ENCODE measurements at regions not wholly inside any gene's neighbourhood (a gene's known extent, or its start where the extent isn't known, plus 50 kb on each side); places are given as distances from the start of the nearest gene placed in this dataset.

- no peak overlapping the region for H3K4me3 ChIP-seq (ENCODE audit: low read depth, low read length)
- TF ChIP-seq CTCF (IDR thresholded peaks at IDR 0.05; ENCODE audit: low read depth, low read length): no peak
Observed at GRCh38 chr1:238061967-238062613, 171.4 kb upstream of the ZP4 start.

- TF ChIP-seq CTCF (IDR thresholded peaks at IDR 0.05; ENCODE audit: low read depth, low read length): no peak
- no peak overlapping the region for H3K4me3 ChIP-seq (ENCODE audit: low read depth, low read length)
Observed at GRCh38 chr1:238060061-238060460, 169.3 kb upstream of the ZP4 start.

GRCh38 chr1:238052496-238053266 is 162.0 kb upstream of the ZP4 start:
- H3K4me3 ChIP-seq (ENCODE audit: low read depth, low read length): no peak overlapping the region
- TF ChIP-seq CTCF (IDR thresholded peaks at IDR 0.05; ENCODE audit: low read depth, low read length): no peak

GRCh38 chr1:238029126-238029525 is 138.4 kb upstream of the ZP4 start:
- H3K4me3 ChIP-seq (ENCODE audit: low read depth, low read length): no peak overlapping the region
- TF ChIP-seq CTCF (IDR thresholded peaks at IDR 0.05; ENCODE audit: low read depth, low read length): no peak

GRCh38 chr1:238027366-238027765 is 136.6 kb upstream of the ZP4 start:
- no peak for TF ChIP-seq CTCF (IDR thresholded peaks at IDR 0.05; ENCODE audit: low read depth, low read length)
- no peak overlapping the region for H3K4me3 ChIP-seq (ENCODE audit: low read depth, low read length)

- H3K4me3 ChIP-seq (ENCODE audit: low read depth, low read length): no peak overlapping the region
- TF ChIP-seq CTCF (IDR thresholded peaks at IDR 0.05; ENCODE audit: low read depth, low read length): no peak
Observed at GRCh38 chr1:238023137-238023536, 132.4 kb upstream of the ZP4 start.

- no peak for TF ChIP-seq CTCF (IDR thresholded peaks at IDR 0.05; ENCODE audit: low read depth, low read length)
- H3K4me3 ChIP-seq (ENCODE audit: low read depth, low read length): no peak overlapping the region
Observed at GRCh38 chr1:238018214-238018613, 127.5 kb upstream of the ZP4 start.

Data from WI38 (cell line).